ENCODE measurements at regions not wholly inside any gene's neighbourhood (a gene's known extent, or its start where the extent isn't known, plus 50 kb on each side); places are given as distances from the start of the nearest gene placed in this dataset.
"Not testable (repeated sequence)": the region's sequence is repeated elsewhere in the genome, so short reads cannot be mapped to it uniquely, and the experiment has no call there.

DNA sequence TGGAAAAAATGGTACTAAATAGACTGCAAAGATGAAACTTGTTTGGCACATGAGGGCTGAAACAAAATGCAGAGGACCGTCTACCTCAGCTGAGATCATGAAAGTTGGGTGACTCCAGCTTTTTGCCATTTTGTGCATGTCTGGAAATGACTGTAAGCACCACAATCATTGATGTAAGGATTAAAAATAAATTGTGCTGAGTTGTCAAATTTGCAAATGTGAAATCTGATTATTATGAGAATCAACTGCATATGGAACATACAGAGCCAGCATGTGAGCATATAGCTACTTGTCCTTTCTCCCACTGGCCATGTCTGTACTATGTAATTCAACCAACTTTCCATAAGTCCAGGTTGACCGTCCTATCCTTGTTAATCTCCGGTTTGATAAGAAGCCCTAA lies 736.9 kb upstream of the PRMT6 start:
- H3K36me3 Mint-ChIP-seq (ENCODE audit: insufficient read depth) = no peaks in the 10 kb centered on the region
- DNase-seq (ENCODE audit: low spot score in 2 of 2) (no peak), ATAC-seq (replicated peaks; ENCODE audit: extremely low read depth, poor library complexity, severe bottlenecking) (no peak)
- peaks cover 20% of the 10 kb centered on the region for H3K9me3 Mint-ChIP-seq
- H3K27ac Mint-ChIP-seq (ENCODE audit: low read depth) = no peak overlapping the region
- no peaks in the 10 kb centered on the region for H3K27me3 Mint-ChIP-seq
- no peaks in the 10 kb centered on the region for H3K4me1 Mint-ChIP-seq
- H3K4me3 Mint-ChIP-seq = no peak overlapping the region

DNA sequence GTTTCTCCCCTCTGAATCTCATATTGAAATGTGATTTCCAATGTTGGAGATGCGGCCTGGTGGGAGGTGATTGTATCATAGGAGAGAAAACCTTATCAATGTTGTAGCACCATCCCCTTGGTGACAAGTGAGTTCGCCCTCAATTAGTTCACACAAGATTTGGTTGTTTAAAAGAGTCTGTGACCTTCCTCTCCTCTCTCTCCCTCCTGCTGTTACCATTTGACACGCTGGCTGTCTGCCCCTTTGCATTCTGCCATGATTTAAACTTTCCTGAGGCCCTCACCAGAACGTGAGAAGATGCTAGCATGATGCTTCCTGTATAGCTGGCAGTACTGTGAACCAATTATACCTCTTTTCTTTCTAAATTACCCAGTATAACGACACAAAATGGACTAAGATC lies 730.9 kb upstream of the PRMT6 start:
- no peaks in the 10 kb centered on the region for H3K36me3 Mint-ChIP-seq (ENCODE audit: insufficient read depth)
- no peak overlapping the region for H3K4me3 Mint-ChIP-seq
- H3K27me3 Mint-ChIP-seq = no peaks in the 10 kb centered on the region
- DNase-seq (ENCODE audit: low spot score in 2 of 2) (no peak), ATAC-seq (replicated peaks; ENCODE audit: extremely low read depth, poor library complexity, severe bottlenecking) (no peak)
- H3K9me3 Mint-ChIP-seq = peaks cover 19% of the 10 kb centered on the region
- H3K4me1 Mint-ChIP-seq = no peaks in the 10 kb centered on the region
- no peak overlapping the region for H3K27ac Mint-ChIP-seq (ENCODE audit: low read depth)

DNA sequence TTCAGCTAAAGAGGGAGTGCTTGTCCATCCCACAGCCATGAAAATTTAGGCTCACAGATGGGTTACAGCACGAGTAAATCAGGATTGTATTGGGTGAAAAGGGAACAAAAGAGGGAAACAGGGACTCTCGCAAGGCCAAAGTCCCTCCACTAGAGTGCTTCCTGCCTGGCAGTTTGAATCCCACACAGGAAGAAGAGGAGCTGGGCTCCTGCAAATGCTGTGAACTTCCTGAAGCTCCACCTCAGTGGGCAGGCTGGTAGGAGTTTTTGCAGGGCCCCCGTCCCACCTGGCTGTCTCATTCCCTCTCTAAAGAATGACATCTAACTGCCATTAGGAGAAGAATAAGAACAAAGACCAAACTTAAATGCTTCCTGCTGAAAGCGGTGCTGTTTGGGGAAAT lies 712.0 kb upstream of the PRMT6 start:
- no peak overlapping the region for H3K27ac Mint-ChIP-seq (ENCODE audit: low read depth)
- peaks cover 1% of the 10 kb centered on the region for H3K36me3 Mint-ChIP-seq (ENCODE audit: insufficient read depth)
- no peaks in the 10 kb centered on the region for H3K27me3 Mint-ChIP-seq
- DNase-seq (ENCODE audit: low spot score in 2 of 2) = no peak
- no peaks in the 10 kb centered on the region for H3K4me1 Mint-ChIP-seq
- no peak overlapping the region for H3K4me3 Mint-ChIP-seq
- ATAC-seq (replicated peaks; ENCODE audit: extremely low read depth, poor library complexity, severe bottlenecking) = no peak
- peaks cover 20% of the 10 kb centered on the region for H3K9me3 Mint-ChIP-seq

DNA sequence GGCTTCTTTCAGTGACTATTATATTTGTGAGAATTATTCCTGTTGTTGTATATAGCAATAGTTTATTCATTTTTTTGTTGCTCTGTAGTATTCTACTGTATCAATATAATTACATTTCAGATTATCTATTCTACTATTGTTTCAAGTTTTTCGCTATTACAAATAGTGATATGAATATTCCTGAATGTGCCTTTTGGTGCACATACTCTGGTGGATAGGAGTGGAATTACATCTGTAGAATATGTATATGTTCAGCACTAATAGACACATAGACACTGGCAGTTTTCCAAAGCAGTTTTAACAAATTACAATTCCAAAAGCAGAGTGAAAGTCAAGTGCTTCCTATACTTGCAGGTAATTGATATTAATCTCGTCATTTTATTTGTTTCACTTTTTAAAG lies 696.2 kb upstream of the PRMT6 start:
- Mint-ChIP-seq H3K4me1 (no peaks in the 10 kb centered on the region), H3K9me3 (peaks cover 33% of the 10 kb centered on the region), H3K4me3 (no peak overlapping the region), H3K36me3 (ENCODE audit: insufficient read depth) (no peaks in the 10 kb centered on the region), H3K27me3 (no peaks in the 10 kb centered on the region), H3K27ac (ENCODE audit: low read depth) (no peak overlapping the region)
- DNase-seq (ENCODE audit: low spot score in 2 of 2) = no peak
- no peak for ATAC-seq (replicated peaks; ENCODE audit: extremely low read depth, poor library complexity, severe bottlenecking)

DNA sequence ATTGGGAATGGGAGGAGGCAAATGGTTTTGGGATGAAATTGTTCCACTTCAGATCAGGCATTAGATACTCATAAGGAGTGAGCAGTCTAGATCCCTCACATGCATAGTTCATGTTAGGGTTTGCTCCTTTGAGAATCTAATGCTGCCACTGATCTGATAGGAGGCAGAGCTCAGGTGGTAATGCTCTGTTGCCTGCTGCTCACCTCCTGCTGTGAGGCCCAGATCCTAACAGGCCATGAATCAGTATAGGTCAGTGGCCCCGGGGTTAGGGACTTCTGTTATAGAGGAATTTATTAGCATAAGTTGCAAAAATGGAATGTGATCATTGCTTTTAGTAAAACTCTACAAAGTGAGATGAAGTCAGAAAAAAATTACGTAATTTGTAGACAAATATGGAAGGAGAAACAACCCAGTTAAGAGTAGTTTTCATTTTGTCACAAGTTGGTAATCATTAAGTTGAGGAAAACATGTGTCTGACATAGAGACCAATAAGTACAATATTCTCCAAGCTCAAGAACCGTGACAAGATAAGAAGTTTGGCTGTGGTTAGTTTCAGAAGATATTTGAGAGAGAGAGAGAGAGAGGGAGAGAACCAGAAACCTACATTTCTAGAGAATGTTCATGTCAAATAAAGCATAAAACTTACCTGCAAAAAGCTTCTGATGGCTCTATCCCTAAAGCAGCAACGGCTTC lies 689.7 kb upstream of the PRMT6 start:
- no peaks in the 10 kb centered on the region for H3K4me1 Mint-ChIP-seq
- DNase-seq (ENCODE audit: low spot score in 2 of 2) (no peak), ATAC-seq (replicated peaks; ENCODE audit: extremely low read depth, poor library complexity, severe bottlenecking) (no peak)
- H3K27ac Mint-ChIP-seq (ENCODE audit: low read depth) = no peak overlapping the region
- peaks cover 36% of the 10 kb centered on the region for H3K9me3 Mint-ChIP-seq
- peaks cover 1% of the 10 kb centered on the region for H3K36me3 Mint-ChIP-seq (ENCODE audit: insufficient read depth)
- no peaks in the 10 kb centered on the region for H3K27me3 Mint-ChIP-seq
- H3K4me3 Mint-ChIP-seq = no peak overlapping the region

DNA sequence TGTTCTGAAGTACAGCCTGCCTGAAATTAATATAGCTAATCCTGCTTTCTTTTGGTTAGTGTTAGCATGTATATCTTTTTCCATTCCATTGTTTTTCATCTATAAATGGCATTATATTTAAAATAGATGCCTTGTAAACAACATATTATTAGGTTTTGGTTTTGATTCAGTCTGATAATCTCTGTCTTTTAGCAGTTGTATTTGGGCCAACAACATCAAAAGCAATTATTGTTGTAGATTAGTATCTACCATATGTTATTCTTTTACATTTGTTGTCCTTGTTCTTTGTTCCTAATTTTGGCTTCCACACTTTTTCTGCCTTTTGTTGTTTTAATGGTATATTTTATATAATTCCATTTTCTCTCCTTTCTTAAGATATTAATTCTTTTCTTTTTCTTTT lies 678.2 kb upstream of the PRMT6 start:
- Mint-ChIP-seq H3K27ac (ENCODE audit: low read depth) (no peak overlapping the region), H3K9me3 (peaks cover 25% of the 10 kb centered on the region), H3K4me1 (no peaks in the 10 kb centered on the region), H3K36me3 (ENCODE audit: insufficient read depth) (no peaks in the 10 kb centered on the region), H3K27me3 (no peaks in the 10 kb centered on the region), H3K4me3 (no peak overlapping the region)
- ATAC-seq (replicated peaks; ENCODE audit: extremely low read depth, poor library complexity, severe bottlenecking) (no peak), DNase-seq (ENCODE audit: low spot score in 2 of 2) (no peak)

DNA sequence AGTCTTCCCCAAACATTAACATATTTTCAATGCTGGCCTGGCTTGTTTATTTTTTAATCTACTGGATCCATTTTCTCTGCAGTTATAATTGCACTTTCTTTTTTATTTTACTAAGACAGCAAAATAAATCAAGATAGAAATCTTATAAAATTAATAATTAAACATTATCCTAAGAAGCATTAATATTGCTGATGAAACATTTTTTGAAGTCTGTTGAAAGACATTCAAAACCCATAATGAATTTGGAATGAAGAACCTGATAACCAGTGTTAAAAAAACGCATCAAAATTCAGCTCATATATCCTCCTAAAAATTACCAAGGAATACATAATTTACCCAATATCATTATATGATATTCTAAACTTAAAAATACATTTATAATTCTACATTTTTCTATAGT lies 675.7 kb upstream of the PRMT6 start:
- no peaks in the 10 kb centered on the region for H3K27me3 Mint-ChIP-seq
- no peak overlapping the region for H3K27ac Mint-ChIP-seq (ENCODE audit: low read depth)
- DNase-seq (ENCODE audit: low spot score in 2 of 2) = no peak
- ATAC-seq (replicated peaks; ENCODE audit: extremely low read depth, poor library complexity, severe bottlenecking) = no peak
- peaks cover 20% of the 10 kb centered on the region for H3K9me3 Mint-ChIP-seq
- H3K4me1 Mint-ChIP-seq = no peaks in the 10 kb centered on the region
- no peak overlapping the region for H3K4me3 Mint-ChIP-seq
- H3K36me3 Mint-ChIP-seq (ENCODE audit: insufficient read depth) = no peaks in the 10 kb centered on the region

DNA sequence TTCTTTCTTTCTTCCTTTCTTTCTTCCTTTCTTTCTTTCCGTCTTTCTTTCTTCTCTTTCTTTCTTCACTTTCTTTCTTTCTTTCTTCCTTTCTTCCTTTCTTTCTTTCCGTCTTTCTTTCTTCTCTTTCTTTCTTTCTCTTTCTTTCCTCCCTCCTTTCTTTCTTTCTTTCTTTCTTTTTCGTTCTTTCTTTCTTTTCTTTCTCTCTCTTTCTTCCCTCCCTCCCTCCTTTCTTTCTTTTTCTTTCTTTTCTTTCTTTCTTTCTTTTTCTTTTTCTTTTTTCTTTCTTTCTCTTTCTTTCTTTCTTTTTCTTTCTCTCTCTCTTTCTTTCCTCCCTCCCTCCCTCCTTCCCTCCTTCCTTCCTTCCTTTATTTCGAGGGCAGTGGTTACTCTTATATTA lies 667.3 kb upstream of the PRMT6 start:
- not testable (repeated sequence) for H3K4me1 Mint-ChIP-seq; ATAC-seq (replicated peaks; ENCODE audit: extremely low read depth, poor library complexity, severe bottlenecking); H3K27me3 Mint-ChIP-seq; H3K27ac Mint-ChIP-seq (ENCODE audit: low read depth); DNase-seq (ENCODE audit: low spot score in 2 of 2); H3K36me3 Mint-ChIP-seq (ENCODE audit: insufficient read depth); H3K4me3 Mint-ChIP-seq
- H3K9me3 Mint-ChIP-seq = peaks cover 18% of the 10 kb centered on the region

DNA sequence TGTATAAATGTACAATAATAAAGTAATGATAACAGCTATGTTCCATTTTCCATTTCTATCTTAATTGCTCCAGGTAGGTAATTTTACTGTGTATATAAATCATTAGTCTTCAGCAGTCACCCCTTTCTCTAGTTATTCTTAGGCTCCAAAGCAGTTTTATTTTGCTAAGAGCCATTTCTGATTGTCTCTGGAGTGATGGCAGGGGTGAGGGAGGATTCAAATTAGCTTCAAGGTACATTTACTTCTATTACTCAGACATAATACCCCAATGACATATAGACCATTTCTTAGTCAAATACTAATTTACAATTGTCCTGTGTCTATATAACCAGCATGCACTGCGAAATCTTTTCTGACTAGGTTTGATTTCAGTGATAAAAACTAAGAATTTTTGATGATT lies 663.4 kb upstream of the PRMT6 start:
- no peaks in the 10 kb centered on the region for H3K36me3 Mint-ChIP-seq (ENCODE audit: insufficient read depth)
- no peaks in the 10 kb centered on the region for H3K27me3 Mint-ChIP-seq
- ATAC-seq (replicated peaks; ENCODE audit: extremely low read depth, poor library complexity, severe bottlenecking) = no peak
- no peak overlapping the region for H3K27ac Mint-ChIP-seq (ENCODE audit: low read depth)
- DNase-seq (ENCODE audit: low spot score in 2 of 2) = no peak
- H3K9me3 Mint-ChIP-seq = peaks cover 24% of the 10 kb centered on the region
- H3K4me1 Mint-ChIP-seq = no peaks in the 10 kb centered on the region
- no peak overlapping the region for H3K4me3 Mint-ChIP-seq

DNA sequence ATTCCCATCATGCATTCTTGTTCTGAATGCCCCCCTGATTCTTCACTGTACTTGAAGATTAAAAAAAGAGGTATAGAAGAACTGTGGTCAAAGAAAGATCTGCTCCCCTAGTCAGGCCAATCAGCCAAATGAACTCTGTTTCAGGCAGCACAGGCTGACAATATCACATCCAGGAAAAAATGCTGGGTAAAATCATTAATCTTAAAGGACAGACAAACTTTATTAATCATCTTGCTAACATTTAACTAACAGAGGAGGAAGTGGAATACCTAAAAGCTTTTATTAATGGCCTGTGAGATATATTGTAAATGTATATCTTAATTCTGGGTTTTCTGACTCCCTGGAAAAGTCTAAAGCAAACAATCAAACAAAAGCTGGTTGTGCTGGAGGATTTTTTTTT lies 660.5 kb upstream of the PRMT6 start:
- Mint-ChIP-seq H3K27ac (ENCODE audit: low read depth) (no peak overlapping the region), H3K4me1 (no peaks in the 10 kb centered on the region), H3K36me3 (ENCODE audit: insufficient read depth) (no peaks in the 10 kb centered on the region), H3K4me3 (no peak overlapping the region), H3K27me3 (no peaks in the 10 kb centered on the region), H3K9me3 (peaks cover 10% of the 10 kb centered on the region)
- DNase-seq (ENCODE audit: low spot score in 2 of 2) = no peak
- no peak for ATAC-seq (replicated peaks; ENCODE audit: extremely low read depth, poor library complexity, severe bottlenecking)

DNA sequence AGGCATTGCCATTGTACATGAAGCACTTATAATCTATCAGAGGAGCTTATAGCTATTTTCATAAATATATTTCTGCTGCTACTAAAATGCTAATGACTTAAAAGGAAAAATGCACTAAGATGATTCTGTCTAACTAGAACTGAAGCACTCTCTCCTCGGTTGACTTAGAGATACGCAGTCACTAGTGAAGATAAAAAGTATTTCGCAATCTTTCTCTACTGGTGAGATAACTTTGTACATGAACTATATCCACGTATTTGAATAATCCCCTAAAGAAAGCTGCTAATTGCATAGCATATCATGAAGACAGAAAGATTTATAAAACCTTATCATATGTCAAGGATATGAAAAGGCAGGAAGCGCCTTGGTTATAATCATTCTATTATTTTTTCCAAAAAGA lies 658.1 kb upstream of the PRMT6 start:
- Mint-ChIP-seq H3K4me1 (no peaks in the 10 kb centered on the region), H3K4me3 (no peak overlapping the region), H3K36me3 (ENCODE audit: insufficient read depth) (no peaks in the 10 kb centered on the region), H3K27ac (ENCODE audit: low read depth) (no peak overlapping the region), H3K9me3 (peaks cover 14% of the 10 kb centered on the region), H3K27me3 (no peaks in the 10 kb centered on the region)
- DNase-seq (ENCODE audit: low spot score in 2 of 2) (no peak), ATAC-seq (replicated peaks; ENCODE audit: extremely low read depth, poor library complexity, severe bottlenecking) (no peak)

DNA sequence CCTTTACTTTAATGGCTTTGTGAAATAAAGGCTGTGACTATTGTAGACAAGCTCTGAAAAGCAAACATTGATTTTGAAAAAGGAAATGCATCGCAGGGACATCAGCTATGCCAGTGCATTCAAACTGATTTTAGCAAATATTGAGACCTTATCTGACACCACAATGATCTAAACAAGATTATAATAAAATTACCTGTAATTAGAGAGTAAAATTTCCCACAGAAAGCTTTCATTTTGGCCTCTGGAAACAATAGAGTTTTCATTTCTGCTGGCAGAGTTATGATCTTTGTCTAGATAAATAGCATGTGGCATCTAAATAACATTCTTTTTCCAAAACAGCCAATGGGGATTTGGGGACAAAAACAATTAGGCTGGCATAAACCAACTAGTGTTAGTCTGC lies 650.4 kb upstream of the PRMT6 start:
- DNase-seq (ENCODE audit: low spot score in 2 of 2) (no peak), ATAC-seq (replicated peaks; ENCODE audit: extremely low read depth, poor library complexity, severe bottlenecking) (no peak)
- Mint-ChIP-seq H3K4me1 (no peaks in the 10 kb centered on the region), H3K27ac (ENCODE audit: low read depth) (no peak overlapping the region), H3K36me3 (ENCODE audit: insufficient read depth) (no peaks in the 10 kb centered on the region), H3K9me3 (peaks cover 3% of the 10 kb centered on the region), H3K27me3 (no peaks in the 10 kb centered on the region), H3K4me3 (no peak overlapping the region)

DNA sequence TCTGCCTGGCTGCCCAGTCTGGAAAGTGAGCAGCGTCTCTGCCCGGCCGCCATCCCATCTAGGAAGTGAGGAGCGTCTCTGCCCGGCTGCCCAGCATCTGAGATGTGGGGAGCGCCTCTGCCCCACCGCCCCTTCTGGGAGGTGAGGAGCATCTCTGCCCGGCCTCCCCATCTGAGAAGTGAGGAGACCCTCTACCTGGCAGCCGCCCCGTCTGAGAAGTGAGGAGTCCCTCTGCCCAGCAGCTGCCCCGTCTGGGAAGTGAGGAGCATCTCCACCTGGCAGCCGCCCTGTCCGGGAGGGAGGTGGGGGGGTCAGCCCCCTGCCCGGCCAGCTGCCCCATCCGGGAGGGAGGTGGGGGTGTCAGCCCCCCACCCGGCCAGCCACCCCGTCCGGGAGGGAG lies 644.2 kb upstream of the PRMT6 start:
- H3K4me3 Mint-ChIP-seq; H3K27ac Mint-ChIP-seq (ENCODE audit: low read depth); ATAC-seq (replicated peaks; ENCODE audit: extremely low read depth, poor library complexity, severe bottlenecking); H3K4me1 Mint-ChIP-seq; H3K9me3 Mint-ChIP-seq; DNase-seq (ENCODE audit: low spot score in 2 of 2); H3K27me3 Mint-ChIP-seq; H3K36me3 Mint-ChIP-seq (ENCODE audit: insufficient read depth): not testable (repeated sequence)

DNA sequence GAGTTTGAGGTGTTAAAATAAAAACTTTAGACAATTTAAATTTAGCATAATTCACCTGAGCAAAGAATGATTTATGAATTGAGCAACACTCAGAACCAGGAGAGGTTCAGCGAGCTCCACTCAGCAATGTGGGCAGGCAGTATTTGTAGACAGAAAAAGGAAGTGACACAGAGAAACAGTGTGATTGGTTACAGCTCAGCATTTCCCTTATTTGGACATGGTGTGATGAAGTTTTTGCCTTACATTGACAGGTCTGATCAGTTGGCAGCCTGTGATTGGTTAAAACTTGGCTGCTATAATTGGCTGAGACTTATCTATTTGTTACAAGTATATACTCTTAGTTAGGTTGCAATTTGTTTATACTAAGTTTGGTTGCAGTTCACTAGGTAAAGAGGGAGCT lies 621.2 kb upstream of the PRMT6 start:
- Mint-ChIP-seq H3K4me1 (no peaks in the 10 kb centered on the region), H3K4me3 (no peak overlapping the region), H3K27ac (ENCODE audit: low read depth) (no peak overlapping the region), H3K9me3 (peaks cover 22% of the 10 kb centered on the region), H3K27me3 (no peaks in the 10 kb centered on the region), H3K36me3 (ENCODE audit: insufficient read depth) (no peaks in the 10 kb centered on the region)
- ATAC-seq (replicated peaks; ENCODE audit: extremely low read depth, poor library complexity, severe bottlenecking) = no peak
- no peak for DNase-seq (ENCODE audit: low spot score in 2 of 2)

Measured in central memory CD8-positive, alpha-beta T cell (primary cell).